Mucosa of descending colon (tissue), 3 donors: ENCODE measurements at regions not wholly inside any gene's neighbourhood (a gene's known extent, or its start where the extent isn't known, plus 50 kb on each side); places are given as distances from the start of the nearest gene placed in this dataset.

Experiments used
- ATAC-seq: fragments of 200-7000 bp; cut with Tn5 transposase; one replicate; pipeline ENCODE4 v1.9.1; 2020; ENCODE audit warnings: mild to moderate bottlenecking, moderate library complexity
- DNase-seq, 3 donors: peaks; one replicate each; pipeline ENCODE4 v3.0.0-alpha.2; 2020
- H3K36me3 ChIP-seq: fragments of 200-600 bp; one replicate; pipeline ENCODE4 v1.8.0; 2021; ENCODE audit warnings: low read depth, mild to moderate bottlenecking
- H3K4me1 ChIP-seq: fragments of 200-600 bp; one replicate; pipeline ENCODE4 v1.8.0; 2021; ENCODE audit warnings: low read depth, mild to moderate bottlenecking
- H3K4me3 ChIP-seq: fragments of 200-600 bp; one replicate; pipeline ENCODE4 v1.8.0; 2021; ENCODE audit warnings: mild to moderate bottlenecking
- H3K9me3 ChIP-seq: fragments of 200-600 bp; one replicate; pipeline ENCODE4 v1.8.0; 2021; ENCODE audit warnings: mild to moderate bottlenecking
- CTCF ChIP-seq: fragments of 200-600 bp; IDR thresholded peaks from one replicate; pipeline ENCODE4 v1.8.0; 2022; ENCODE audit warnings: antibody characterized with exemption, mild to moderate bottlenecking
- intact Hi-C, 2 donors: fragments of 100-400 bp; cut with DNase I in 1 of 2; cut with micrococcal nuclease in 1 of 2; formaldehyde crosslinking; loops; one replicate each; pipeline versions ENCODE4 v1.11.0 to v1.11.1; 2022; cut with DNase I, micrococcal nuclease
- donor health status: DM: no; HTN: no; CAD: no; lungs with moderate emphysema.
- donor health status: DM: no; HTN: no; CAD: no.
- donor health status: DM: no; HTN: yes; CAD: no.

- H3K9me3 ChIP-seq, result no peaks in the 10 kb centered on the region
- no peaks in the 10 kb centered on the region for H3K4me1 ChIP-seq
- H3K36me3 ChIP-seq, result no peaks in the 10 kb centered on the region
- DNase-seq (peak in 2 of 3 donors; percentile 74 to 86), ATAC-seq (peak; percentile 64)
- peak; percentile 63 for TF ChIP-seq CTCF
- H3K4me3 ChIP-seq, result no peak overlapping the region
- intact Hi-C loops, result loop anchor here in 1 of 2 donors (5.0 kb wide), 1 partner anchor 251 kb away; no protein-coding TSS in a partner anchor
Measured at GRCh38 chr2:204177977-204178522, 241.5 kb downstream of the ICOS start.

GRCh38 chr2:204180649-204181048 lies 244.1 kb downstream of the ICOS start:
- intact Hi-C loops, result no loop called here
- H3K36me3 ChIP-seq, result no peaks in the 10 kb centered on the region
- H3K4me3 ChIP-seq, result no peak overlapping the region
- H3K9me3 ChIP-seq, result no peaks in the 10 kb centered on the region
- H3K4me1 ChIP-seq, result no peaks in the 10 kb centered on the region
- ATAC-seq (no peak), DNase-seq (no peak)
- TF ChIP-seq CTCF, result no peak

- H3K9me3 ChIP-seq, result no peaks in the 10 kb centered on the region
- TF ChIP-seq CTCF, result no peak
- intact Hi-C loops, result no loop called here
- no peaks in the 10 kb centered on the region for H3K36me3 ChIP-seq
- ATAC-seq (no peak), DNase-seq (no peak)
- H3K4me1 ChIP-seq, result no peaks in the 10 kb centered on the region
- H3K4me3 ChIP-seq, result no peak overlapping the region
Measured at GRCh38 chr2:204183608-204184007, 247.0 kb downstream of the ICOS start.

GRCh38 chr2:204184226-204184625 lies 247.7 kb downstream of the ICOS start:
- intact Hi-C loops, result no loop called here
- H3K4me3 ChIP-seq, result no peak overlapping the region
- no peaks in the 10 kb centered on the region for H3K36me3 ChIP-seq
- H3K9me3 ChIP-seq, result no peaks in the 10 kb centered on the region
- H3K4me1 ChIP-seq, result no peaks in the 10 kb centered on the region
- ATAC-seq, result no peak
- no peak for DNase-seq
- TF ChIP-seq CTCF, result no peak

GRCh38 chr2:204187229-204188083 lies 250.9 kb downstream of the ICOS start:
- Histone ChIP-seq H3K36me3 (no peaks in the 10 kb centered on the region), H3K9me3 (no peaks in the 10 kb centered on the region), H3K4me3 (no peak overlapping the region), H3K4me1 (no peaks in the 10 kb centered on the region)
- ATAC-seq (peak; percentile 86), DNase-seq (peak in 1 of 3 donors; percentile 12)
- TF ChIP-seq CTCF, result no peak
- intact Hi-C loops, result no loop called here
